SK-N-SH treated with all-trans-retinoic acid at 6 μM for 48 hours (cell line): ENCODE measurements at regions not wholly inside any gene's neighbourhood (a gene's known extent, or its start where the extent isn't known, plus 50 kb on each side); places are given as distances from the start of the nearest gene placed in this dataset.

Source experiments
- ARNTL ChIP-seq: fragments of 450-650 bp; formaldehyde crosslinking; IDR thresholded peaks from 2 replicates; pipeline ENCODE4 v1.5.0; 2020; ENCODE audit warnings: low read depth, mild to moderate bottlenecking, moderate library complexity, borderline replicate concordance
- BACH2 ChIP-seq: fragments of 250-450 bp; sonication (Bioruptor Pico); IDR thresholded peaks from 2 replicates; pipeline ENCODE4 v1.9.0; 2021; ENCODE audit warnings: mild to moderate bottlenecking, borderline replicate concordance
- CREB5 ChIP-seq: fragments of 250-450 bp; sonication (Bioruptor Pico); IDR thresholded peaks from 2 replicates; pipeline ENCODE4 v1.5.1; 2020; ENCODE audit warnings: low read depth, mild to moderate bottlenecking, moderate library complexity
- CSDC2 ChIP-seq: fragments of 250-450 bp; sonication (Bioruptor Pico); IDR thresholded peaks from 2 replicates; pipeline ENCODE4 v1.5.0; 2020; ENCODE audit warnings: mild to moderate bottlenecking, moderate library complexity
- CSRNP3 ChIP-seq: fragments of 250-450 bp; sonication (Bioruptor Pico); IDR thresholded peaks from 2 replicates; pipeline ENCODE4 v1.5.1; 2021; ENCODE audit warnings: mild to moderate bottlenecking, moderate library complexity
- GLIS3 ChIP-seq: fragments of 250-450 bp; sonication (Bioruptor Pico); IDR thresholded peaks from 2 replicates; pipeline ENCODE4 v1.5.0; 2020; ENCODE audit warnings: mild to moderate bottlenecking, moderate library complexity
- ISL1 ChIP-seq: fragments of 250-450 bp; sonication (Bioruptor Pico); IDR thresholded peaks from 2 replicates; pipeline ENCODE4 v2.1.2; 2022; ENCODE audit warnings: mild to moderate bottlenecking, moderate library complexity
- PATZ1 ChIP-seq: fragments of 250-450 bp; sonication (Bioruptor Pico); IDR thresholded peaks from 2 replicates; pipeline ENCODE4 v1.8.0; 2020; ENCODE audit warnings: mild to moderate bottlenecking, moderate library complexity, borderline replicate concordance
- POU6F1 ChIP-seq: fragments of 250-450 bp; sonication (Bioruptor Pico); IDR thresholded peaks from 2 replicates; pipeline ENCODE4 v1.8.0; 2021; ENCODE audit warnings: low read depth, mild to moderate bottlenecking, moderate library complexity, borderline replicate concordance
- PPARA ChIP-seq: fragments of 250-450 bp; sonication (Bioruptor Pico); IDR thresholded peaks from 2 replicates; pipeline ENCODE4 v1.5.0; 2020; ENCODE audit warnings: mild to moderate bottlenecking, borderline replicate concordance
- RARB ChIP-seq: fragments of 250-450 bp; sonication (Bioruptor Pico); IDR thresholded peaks from 2 replicates; pipeline ENCODE4 v1.8.0; 2021; ENCODE audit warnings: mild to moderate bottlenecking, moderate library complexity
- ZFP3 ChIP-seq: fragments of 250-450 bp; sonication (Bioruptor Pico); IDR thresholded peaks from 2 replicates; pipeline ENCODE4 v1.5.0; 2020; ENCODE audit warnings: mild to moderate bottlenecking, moderate library complexity

- TF ChIP-seq PATZ1 (CRISPR knock-in tag) (no peak), CREB5 (no peak), RARB (CRISPR knock-in tag) (no peak), ZFP3 (CRISPR knock-in tag) (no peak), PPARA (CRISPR knock-in tag) (no peak), ARNTL (CRISPR knock-in tag) (no peak), CSRNP3 (CRISPR knock-in tag) (no peak), ISL1 (CRISPR knock-in tag) (no peak), GLIS3 (CRISPR knock-in tag) (no peak), CSDC2 (CRISPR knock-in tag) (no peak), POU6F1 (CRISPR knock-in tag) (no peak), BACH2 (CRISPR knock-in tag) (no peak)
Measured at GRCh38 chr9:87233899-87234455, 263.7 kb upstream of the DAPK1 start.
